Stimulated activated CD8-positive, alpha-beta memory T cell treated with anti-CD3 and anti-CD28 coated beads, Interleukin-2, amount 100 ng/mL, for 1 hour (primary cell): ENCODE measurements at regions not wholly inside any gene's neighbourhood (a gene's known extent, or its start where the extent isn't known, plus 50 kb on each side); places are given as distances from the start of the nearest gene placed in this dataset.
"Not testable (repeated sequence)": the region's sequence is repeated elsewhere in the genome, so short reads cannot be mapped to it uniquely, and the experiment has no call there.

Experiments
- DNase-seq, 2 donors: peaks; one replicate each; pipeline ENCODE4 v3.0.0-alpha.2; 2020; ENCODE audit warnings: low read depth in 2 of 2

DNA sequence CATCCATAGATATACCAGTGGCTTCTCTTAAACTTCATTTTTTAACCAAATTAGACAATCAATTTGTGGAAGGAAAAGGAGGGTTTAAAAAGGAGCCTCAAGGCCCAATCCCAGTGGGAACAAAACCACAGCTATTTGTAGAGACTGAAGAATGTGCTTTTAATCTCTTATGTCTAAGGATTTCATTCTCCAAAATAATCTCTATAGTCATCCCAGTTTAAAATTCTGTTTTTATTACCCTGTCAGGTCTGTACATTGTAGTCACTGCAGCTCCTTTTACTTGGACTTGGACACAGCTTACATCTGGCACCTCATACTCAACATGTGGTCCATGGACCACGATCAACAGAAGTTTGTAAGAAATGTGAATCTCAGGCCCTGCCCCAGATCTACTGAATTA is 152.1 kb upstream of the STMND1 start:
- DNase-seq = no peak

GRCh38 chr6:16948396-16948795 is 153.5 kb upstream of the STMND1 start:
- no peak for DNase-seq

DNA sequence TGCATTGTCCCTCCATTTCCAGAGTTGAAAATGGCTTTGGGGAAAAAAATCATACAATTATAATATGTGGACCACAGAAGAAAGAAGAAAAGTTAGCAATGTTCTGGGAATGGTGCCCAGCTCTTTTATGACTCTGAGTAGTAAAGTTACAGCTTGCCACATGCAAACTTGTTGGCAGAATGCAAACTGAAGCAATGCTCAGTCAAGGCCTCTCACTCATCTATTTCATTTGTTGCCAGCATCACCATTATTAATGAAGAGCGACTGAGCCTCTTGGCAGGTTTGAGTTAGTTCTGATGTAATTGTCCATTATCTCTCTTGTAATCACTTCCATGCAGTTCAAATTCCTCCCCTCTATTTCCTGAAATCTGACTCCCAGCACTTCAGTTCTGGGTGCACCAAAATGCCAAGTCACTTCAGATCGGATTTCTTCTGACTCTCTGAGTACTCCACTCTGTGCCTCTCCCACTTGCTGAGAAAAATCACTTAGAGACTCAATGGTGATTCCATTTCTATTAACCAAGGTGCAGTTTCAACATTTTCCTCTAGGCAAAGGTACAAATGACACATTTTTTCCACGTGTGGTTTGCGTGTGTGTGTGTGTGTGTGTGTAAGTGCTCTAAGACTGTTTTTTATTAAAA is 154.4 kb upstream of the STMND1 start:
- no peak for DNase-seq

DNA sequence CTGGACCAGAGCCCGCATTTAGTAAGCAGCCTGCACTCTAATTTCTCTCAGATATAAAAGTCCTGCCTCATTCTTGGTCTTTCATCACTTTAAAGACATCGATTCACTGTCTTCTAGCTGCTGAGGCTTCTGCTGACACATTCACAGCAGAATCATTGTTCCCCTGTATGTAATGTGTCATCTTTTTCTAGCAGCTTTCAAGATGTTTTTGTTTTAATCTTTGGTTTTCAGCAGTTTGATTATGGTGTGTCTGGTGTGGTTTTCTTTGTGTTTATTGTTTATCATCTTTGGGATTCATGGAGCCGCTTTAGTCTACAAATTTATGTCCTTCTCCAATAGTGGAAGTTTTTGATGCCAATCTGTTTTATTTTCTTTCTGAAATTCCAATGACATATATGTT is 157.3 kb upstream of the STMND1 start:
- no peak for DNase-seq

GRCh38 chr6:16939839-16940238 is 162.0 kb upstream of the STMND1 start:
- no peak for DNase-seq

DNA sequence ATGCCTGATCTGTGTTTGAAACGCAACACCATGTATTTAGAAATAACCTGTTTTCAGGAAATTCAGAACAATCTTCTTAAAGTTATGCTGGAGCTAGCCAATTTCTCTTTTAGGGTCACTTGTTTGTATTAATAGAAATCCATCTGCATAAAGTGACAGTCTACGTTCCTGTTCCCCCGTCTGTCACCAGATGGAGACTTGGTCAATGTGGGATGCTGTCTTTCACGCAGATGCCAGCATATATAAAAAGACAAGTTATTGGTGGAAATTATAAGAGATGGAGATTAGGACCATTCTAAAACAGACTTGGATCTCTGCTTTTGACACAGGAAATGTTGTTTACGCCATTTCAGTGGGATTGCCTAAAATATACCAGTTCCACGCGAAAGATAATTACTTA is 162.5 kb upstream of the STMND1 start:
- DNase-seq = no peak

- no peak for DNase-seq
These were observed 165.0 kb upstream of the STMND1 start for GRCh38 chr6:16936893-16937292.

- no peak for DNase-seq
These were observed 167.9 kb upstream of the STMND1 start for GRCh38 chr6:16933961-16934360.

DNA sequence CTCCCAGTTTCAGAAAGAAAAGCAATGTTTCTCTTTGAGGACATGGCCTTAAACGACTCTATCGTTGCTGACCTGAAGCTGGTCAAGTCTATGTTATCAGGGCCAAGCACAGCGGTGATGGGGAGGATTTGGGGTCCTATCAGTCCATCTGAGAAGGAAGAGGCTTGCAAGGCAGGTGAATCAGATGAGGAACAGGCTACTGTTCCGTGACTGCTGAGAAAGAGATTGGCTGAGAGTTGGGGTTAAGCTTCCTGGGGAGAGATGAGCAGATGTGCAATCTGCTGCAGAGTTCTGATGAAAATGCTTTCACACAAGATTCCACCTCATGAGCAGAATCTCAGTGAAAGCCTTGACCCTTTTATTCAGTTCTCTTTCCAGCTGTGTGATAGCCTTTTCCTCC is 168.3 kb upstream of the STMND1 start:
- DNase-seq = no peak

DNA sequence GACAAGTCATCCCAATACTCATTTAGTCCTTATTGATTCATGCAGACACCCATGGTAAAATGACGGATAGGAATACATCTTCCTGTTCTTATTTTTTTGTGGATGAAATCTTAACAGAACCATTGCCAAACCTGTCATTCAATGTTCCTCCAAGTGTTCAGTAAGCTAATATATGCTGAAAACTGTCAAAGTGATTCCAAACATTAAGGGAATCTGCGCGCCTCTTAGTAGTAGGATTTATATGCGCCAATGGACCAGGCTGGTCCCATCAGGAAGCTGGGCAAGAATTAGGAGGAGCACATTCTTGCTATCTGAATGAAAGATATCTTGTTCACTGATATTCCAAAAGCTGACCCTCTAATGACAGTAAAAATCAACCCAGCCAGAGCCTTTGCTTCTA is 168.9 kb upstream of the STMND1 start:
- DNase-seq = no peak

DNA sequence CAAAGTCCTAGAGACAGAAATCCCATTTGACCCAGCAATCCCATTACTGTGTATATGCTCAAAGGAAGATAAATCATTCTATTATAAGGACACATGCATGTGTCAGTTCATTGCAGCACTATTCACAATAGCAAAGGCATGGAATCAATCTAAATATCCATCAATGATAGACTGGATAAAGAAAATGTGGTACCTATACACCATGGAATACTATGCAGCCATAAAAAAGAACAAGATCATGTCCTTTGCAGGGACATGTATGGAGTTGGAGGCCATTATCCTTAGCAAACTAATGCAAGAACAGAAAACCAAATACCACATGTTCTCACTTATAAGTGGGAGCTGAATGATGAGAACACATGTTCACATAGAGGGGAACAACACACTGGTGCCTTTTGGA is 169.8 kb upstream of the ATXN1 start:
- DNase-seq = not testable (repeated sequence)

DNA sequence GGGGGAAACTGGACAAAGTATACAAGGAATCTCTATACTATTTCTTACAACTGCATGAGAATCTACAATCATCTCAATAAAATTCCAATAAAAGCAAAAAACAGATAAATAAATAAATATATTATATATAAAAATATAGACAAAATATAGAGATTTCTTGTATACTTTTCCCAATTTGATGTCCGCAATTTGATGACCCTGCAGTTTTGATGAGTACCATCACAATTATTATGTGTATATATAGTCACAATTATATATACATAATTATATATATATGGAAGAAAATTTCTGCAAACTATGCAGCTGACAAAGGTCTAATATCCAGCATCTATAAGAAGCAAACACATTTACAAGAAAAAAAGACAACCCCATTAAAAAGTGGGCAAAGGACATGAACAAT is 169.2 kb upstream of the ATXN1 start:
- no peak for DNase-seq

DNA sequence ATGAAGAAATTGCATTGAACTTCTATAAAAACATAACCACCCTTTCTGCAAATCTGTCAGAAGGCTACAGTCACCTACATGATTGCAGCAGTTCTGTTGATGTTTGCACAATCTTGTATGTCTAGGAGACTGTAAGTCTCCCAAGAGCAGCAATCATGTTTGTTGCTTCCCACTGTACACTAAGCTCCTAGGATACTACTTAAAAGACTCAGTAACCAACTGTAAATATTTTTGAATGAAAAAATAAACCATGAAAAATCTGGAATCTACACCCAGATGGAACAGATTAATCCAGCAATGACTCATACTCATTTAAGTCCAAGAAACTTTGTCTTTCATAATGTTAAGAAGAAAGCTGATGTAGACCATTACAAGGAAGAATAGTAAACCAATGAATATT is 168.5 kb upstream of the ATXN1 start:
- no peak for DNase-seq

DNA sequence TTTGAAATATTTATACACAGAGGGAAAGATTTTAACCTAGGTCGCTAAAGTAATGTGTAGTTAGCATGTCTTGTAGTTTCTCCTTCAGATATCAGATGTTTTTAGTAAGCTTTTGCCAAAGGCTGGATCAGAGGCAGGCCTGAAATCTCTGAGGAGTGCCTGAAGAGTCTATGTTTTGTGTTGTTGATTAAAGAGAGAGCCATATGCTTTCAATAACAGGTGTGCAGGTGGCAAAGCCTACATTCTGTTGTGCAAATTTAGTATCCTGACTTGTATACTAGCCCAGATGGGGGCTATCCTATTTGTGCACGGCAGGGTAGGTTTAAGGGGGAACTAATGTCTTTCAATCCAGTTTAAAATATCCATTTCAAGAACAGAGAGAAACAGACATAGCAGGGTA is 167.1 kb upstream of the ATXN1 start:
- DNase-seq = no peak

DNA sequence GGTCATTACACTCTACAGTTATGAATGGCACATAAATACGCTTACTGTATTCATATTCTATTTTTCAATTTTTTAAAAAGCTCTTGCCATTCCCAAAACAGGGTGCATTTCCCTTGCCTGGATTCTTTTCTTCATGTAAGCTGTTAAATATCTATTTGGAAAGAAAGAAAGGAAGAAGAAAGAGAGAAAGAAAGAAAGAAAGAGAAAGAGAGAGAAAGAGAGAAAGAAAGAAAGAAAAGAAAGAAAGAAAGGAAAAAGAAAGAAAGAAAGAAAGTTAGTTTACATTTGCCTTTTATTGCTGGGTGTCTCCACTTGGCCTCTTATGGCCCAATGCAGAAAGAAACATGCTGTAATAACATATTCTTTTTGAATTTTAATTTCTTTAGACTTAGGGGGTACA is 165.9 kb upstream of the ATXN1 start:
- no peak for DNase-seq

DNA sequence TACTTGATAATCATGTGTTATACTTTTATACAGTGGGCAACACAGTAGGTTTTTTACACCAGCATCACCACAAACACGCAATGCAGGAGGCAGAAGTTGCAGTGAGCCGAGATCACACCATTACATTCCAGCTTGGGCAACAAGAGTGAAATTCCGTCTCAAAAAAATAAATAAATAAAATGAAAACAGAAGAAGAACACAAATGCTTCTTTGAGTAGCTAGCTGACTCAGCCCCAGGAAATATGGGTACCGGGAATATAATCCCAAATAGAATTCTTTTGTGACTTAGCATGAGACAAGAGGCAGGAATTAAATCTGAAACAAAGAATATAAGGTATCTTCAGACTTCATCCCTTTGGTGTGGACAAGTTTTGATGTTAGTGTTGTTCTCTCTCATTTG is 164.2 kb upstream of the ATXN1 start:
- no peak for DNase-seq

GRCh38 chr6:16922282-16922681 is 161.0 kb upstream of the ATXN1 start:
- no peak for DNase-seq

DNA sequence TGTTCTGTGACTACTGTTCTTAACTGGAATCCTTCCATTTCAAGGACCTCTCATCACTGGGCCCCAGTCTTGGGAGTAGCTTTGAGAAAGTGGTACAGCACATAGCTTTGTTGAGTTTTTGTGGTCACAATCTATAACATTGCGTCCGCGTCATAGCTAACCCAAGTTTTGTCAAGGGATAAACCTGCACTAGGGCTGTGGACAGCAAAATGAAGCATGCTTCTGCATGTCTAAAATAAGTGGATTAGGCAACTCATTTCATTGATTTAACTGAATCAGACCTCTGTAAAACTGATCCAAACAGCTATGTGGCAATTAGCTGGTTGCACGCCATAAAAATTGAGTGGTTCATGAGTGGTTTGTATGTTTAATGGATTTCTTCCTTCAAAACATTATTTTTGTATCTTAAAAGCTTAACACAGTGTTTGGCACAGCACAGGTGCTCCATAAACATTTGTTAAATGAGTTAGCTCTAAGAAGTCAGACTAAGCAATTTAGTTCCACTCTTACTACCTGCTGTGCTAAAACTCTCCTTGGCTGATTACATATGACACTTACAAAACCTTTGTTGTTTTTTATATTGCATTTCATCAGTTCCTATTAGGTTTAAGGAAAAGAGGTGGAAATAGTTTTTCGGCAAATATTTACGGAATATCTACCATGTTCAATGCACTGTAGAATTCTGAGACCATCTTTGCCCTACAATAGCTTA is 160.3 kb upstream of the ATXN1 start:
- no peak for DNase-seq

DNA sequence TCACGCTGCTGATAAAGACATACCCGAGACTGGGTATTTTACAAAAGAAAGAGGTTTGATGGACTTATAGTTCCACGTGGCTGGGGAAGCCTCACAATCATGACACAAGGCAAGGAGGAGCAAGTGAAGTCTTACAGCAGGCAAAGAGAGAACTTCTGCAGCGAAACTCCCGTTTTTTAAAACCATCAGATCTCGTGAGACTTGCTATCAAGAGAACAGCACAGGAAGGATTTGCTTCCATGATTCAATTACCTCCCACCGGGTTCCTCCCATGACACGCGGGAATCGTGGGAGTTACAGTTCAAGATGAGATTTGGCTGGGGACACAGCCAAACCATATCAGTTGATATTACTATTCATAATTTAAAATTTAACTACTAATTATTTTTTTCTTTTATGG is 157.3 kb upstream of the ATXN1 start:
- DNase-seq = no peak

DNA sequence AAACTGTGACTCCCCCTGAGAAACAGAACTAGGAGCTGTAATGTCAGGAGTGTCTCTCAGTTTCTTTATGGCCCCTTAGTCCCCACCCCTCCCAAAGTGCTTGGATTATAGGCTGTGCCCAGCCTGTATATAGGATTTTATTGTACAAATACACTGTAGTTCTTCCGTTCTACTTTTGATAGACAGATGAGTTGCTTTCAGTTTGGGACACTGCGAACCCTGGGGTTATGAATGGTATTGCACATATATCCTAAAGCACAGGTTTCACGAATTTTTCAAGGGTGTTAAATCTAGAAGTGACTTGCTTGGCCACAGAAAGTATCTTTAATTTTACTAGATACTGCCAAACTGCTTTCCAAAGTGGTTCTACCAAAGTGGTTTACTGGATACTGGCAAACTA is 152.9 kb upstream of the ATXN1 start:
- DNase-seq = no peak

DNA sequence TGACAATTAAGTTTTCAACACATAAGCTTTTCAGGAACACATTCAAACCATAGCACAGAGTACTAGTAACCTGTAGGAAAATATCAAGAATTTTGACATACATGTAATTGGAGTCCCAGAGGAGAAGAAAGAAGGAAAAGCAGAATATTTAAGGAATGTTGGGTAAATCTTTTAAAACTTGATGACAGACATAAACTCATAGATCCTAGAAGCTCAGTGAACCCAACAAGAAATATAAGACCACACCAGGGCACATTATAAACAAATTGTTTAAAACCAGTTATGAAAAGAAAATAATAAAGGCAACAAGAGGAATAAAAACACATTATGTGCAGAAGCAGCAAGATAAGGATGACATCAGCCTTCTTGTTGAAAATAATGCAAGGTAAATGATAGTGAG is 151.5 kb upstream of the ATXN1 start:
- no peak for DNase-seq

- DNase-seq = no peak
These were observed 149.8 kb upstream of the ATXN1 start for GRCh38 chr6:16911088-16911487.

DNA sequence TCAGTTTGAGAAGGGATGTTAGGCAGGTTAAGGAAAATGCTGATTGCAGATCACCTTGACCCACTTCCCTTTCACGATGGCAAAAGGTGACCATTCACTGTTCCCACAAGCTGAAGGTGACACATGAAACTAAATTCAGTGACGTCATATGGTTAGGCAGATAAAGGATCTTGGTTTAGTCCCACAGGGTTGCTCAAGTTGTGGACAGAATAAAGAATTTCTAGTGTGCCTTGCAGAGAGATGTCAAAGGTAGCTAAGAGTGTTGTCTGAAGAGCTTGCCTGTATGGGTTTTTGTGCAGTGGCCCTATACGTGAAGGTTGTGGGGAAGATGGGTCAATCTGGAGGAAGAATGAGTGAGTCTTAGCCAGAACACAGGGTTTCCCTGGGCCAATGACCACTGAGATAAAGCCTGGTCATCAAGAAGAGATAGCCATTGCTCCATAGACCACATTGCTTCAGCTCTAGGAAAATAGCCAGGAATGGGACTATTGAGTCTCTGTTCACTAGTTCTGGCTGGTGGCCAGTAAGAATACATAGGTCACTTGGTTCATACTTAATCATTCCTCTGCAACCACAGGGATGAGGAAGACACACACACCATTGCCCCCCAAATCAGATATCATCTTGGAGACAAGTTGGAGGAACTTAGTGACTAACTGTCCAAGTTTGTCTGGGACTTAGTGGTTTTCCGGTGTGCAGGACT is 148.5 kb upstream of the ATXN1 start:
- DNase-seq = no peak
